GM12864 (cell line): ENCODE measurements at regions not wholly inside any gene's neighbourhood (a gene's known extent, or its start where the extent isn't known, plus 50 kb on each side); places are given as distances from the start of the nearest gene placed in this dataset.

ENCODE experiments used
- DNase-seq: peaks from one replicate; pipeline ENCODE4 v3.0.0-alpha.2; 2011; ENCODE audit warnings: low read depth
- H3K4me3 ChIP-seq: 2 replicates; pipeline ENCODE4 v1.5.1; 2011; ENCODE audit warnings: mild to moderate bottlenecking, low read depth, low read length, control low read depth
- CTCF ChIP-seq: IDR thresholded peaks from 2 replicates; pipeline ENCODE4 v1.5.1; 2011; ENCODE audit warnings: low read depth, mild to moderate bottlenecking, moderate library complexity, low read length, control low read depth, inconsistent platforms; ENCODE audit errors: missing control alignments

GRCh38 chr1:168421399-168422004, 122.3 kb downstream of the XCL2 start:
- DNase-seq: no peak
- TF ChIP-seq CTCF: no peak
- no peak overlapping the region for H3K4me3 ChIP-seq

GRCh38 chr1:168420177-168420576, 123.6 kb downstream of the XCL2 start:
- H3K4me3 ChIP-seq: no peak overlapping the region
- DNase-seq: no peak
- TF ChIP-seq CTCF: no peak

- no peak overlapping the region for H3K4me3 ChIP-seq
- no peak for DNase-seq
- TF ChIP-seq CTCF: no peak
Observed at GRCh38 chr1:168419736-168420135, 124.1 kb downstream of the XCL2 start.

- H3K4me3 ChIP-seq: no peak overlapping the region
- no peak for DNase-seq
- TF ChIP-seq CTCF: no peak
Observed at GRCh38 chr1:168416220-168416619, 127.6 kb downstream of the XCL2 start.

- no peak for TF ChIP-seq CTCF
- no peak for DNase-seq
- H3K4me3 ChIP-seq: no peak overlapping the region
Observed at GRCh38 chr1:168414914-168415313, 128.9 kb downstream of the XCL2 start.

- no peak for TF ChIP-seq CTCF
- H3K4me3 ChIP-seq: no peak overlapping the region
- DNase-seq: no peak
Observed at GRCh38 chr1:168410464-168410863, 129.8 kb downstream of the TBX19 start.

- peak; percentile 13 for DNase-seq
- H3K4me3 ChIP-seq: no peak overlapping the region
- TF ChIP-seq CTCF: no peak
Observed at GRCh38 chr1:168408884-168409283, 128.2 kb downstream of the TBX19 start.
